Stomach (tissue), 8 donors: ENCODE measurements at regions not wholly inside any gene's neighbourhood (a gene's known extent, or its start where the extent isn't known, plus 50 kb on each side); places are given as distances from the start of the nearest gene placed in this dataset.

Experiments
- DNase-seq, 2 donors: peaks; one replicate each; pipeline versions ENCODE4 v3.0.0 to v3.0.0-alpha.2; 2013 to 2019
- H3K27ac ChIP-seq, 5 donors: fragments of 200-600 bp in 4 of 5; sonication (generic) in 4 of 5; one replicate each; pipeline ENCODE4 v1.5.1; 2013 to 2019; ENCODE audit warnings: mild to moderate bottlenecking in 1 of 5, moderate library complexity in 1 of 5
- H3K27me3 ChIP-seq, 3 donors: fragments of 200-600 bp; sonication (generic); one replicate each; pipeline ENCODE4 v1.5.1; 2017 to 2019; ENCODE audit warnings: mixed run types in 1 of 3
- H3K36me3 ChIP-seq, 4 donors: fragments of 200-600 bp; sonication (generic); 1 replicate in 3 of 4; 2 replicates in 1 of 4; pipeline ENCODE4 v1.5.1; 2016 to 2019
- H3K4me1 ChIP-seq, 4 donors: fragments of 200-600 bp; sonication (generic); one replicate each; pipeline ENCODE4 v1.5.1; 2016 to 2019
- H3K4me3 ChIP-seq, 4 donors: fragments of 200-600 bp; sonication (generic) in 3 of 4; one replicate each; pipeline ENCODE4 v1.5.1; 2016 to 2019; ENCODE audit warnings: mild to moderate bottlenecking in 1 of 4
- H3K9me3 ChIP-seq, 4 donors: fragments of 200-600 bp; sonication (generic); one replicate each; pipeline ENCODE4 v1.5.1; 2016 to 2019
- CTCF ChIP-seq, 7 experiments: fragments of 450-650 bp in 4 of 7; fragments of 200-600 bp in 3 of 7; sonication (generic) in 3 of 7; IDR thresholded peaks; one replicate each; pipeline ENCODE4 v1.5.1; 2016 to 2019; ENCODE audit warnings: antibody characterized with exemption in 7 of 7, control low read depth in 2 of 7, mild to moderate bottlenecking in 1 of 7
- EP300 ChIP-seq: sonication (generic); formaldehyde crosslinking; IDR thresholded peaks from one replicate; pipeline ENCODE4 v1.6.1; 2017; ENCODE audit warnings: antibody characterized with exemption
- POLR2A ChIP-seq, 4 donors: fragments of 450-650 bp; IDR thresholded peaks; one replicate each; pipeline ENCODE4 v1.6.1; 2016; ENCODE audit warnings: antibody characterized with exemption in 4 of 4, control low read depth in 2 of 4, mild to moderate bottlenecking in 1 of 4, moderate library complexity in 1 of 4
- POLR2AphosphoS5 ChIP-seq, 3 donors: sonication (generic); formaldehyde crosslinking; IDR thresholded peaks; one replicate each; pipeline ENCODE4 v1.6.1; 2016; ENCODE audit warnings: antibody characterized with exemption in 3 of 3
- WGBS, 5 donors: extraction: QIAGEN DNeasy Blood & Tissue Kit in 3 of 5; methylation state at CpG; one replicate each; pipeline versions ENCODE4 v1.1.5 to v1.1.7; 2013 to 2018; 5-methylcytosine and 5-hydroxymethylcytosine counted together
- intact Hi-C: fragments of 100-400 bp; cut with DNase I; formaldehyde crosslinking; loops from one replicate; pipeline ENCODE4 v1.15.1; 2023; ENCODE audit warnings: low total_unique reads
- donor health status: healthy with polysubstance abuse.
- donor health status: Bipolar disorder and iron deficiency.
- donor health status: healthy.

- WGBS, 5 donors, result 72 to 97% (median 89%) methylated on average over 1 of the region's 1 CpG
- TF ChIP-seq POLR2A (IDR thresholded peaks at IDR 0.05), result no peak
- TF ChIP-seq EP300, result no peak
- no peak for TF ChIP-seq CTCF (IDR thresholded peaks at IDR 0.05)
- TF ChIP-seq POLR2AphosphoS5 (IDR thresholded peaks at IDR 0.05), result no peak
- intact Hi-C loops, result no loop called here
Observed at GRCh38 chr4:57364255-57364654, 254.1 kb upstream of the IGFBP7 start.

GRCh38 chr4:57363346-57363745, 253.2 kb upstream of the IGFBP7 start:
- Histone ChIP-seq H3K27ac (no peak overlapping the region), H3K36me3 (no peaks in the 10 kb centered on the region), H3K4me1 (no peaks in the 10 kb centered on the region), H3K27me3 (no peaks in the 10 kb centered on the region), H3K9me3 (no peaks in the 10 kb centered on the region), H3K4me3 (no peak overlapping the region)
- intact Hi-C loops, result no loop called here
- 40 to 53% (median 45%) methylated on average over 1 of the region's 1 CpG for WGBS, 5 donors
- TF ChIP-seq EP300, result no peak
- TF ChIP-seq POLR2A (IDR thresholded peaks at IDR 0.05), result no peak
- no peak for TF ChIP-seq CTCF (IDR thresholded peaks at IDR 0.05)
- TF ChIP-seq POLR2AphosphoS5 (IDR thresholded peaks at IDR 0.05), result no peak
- no peak for DNase-seq

More at GRCh38 chr4:57364255-57364654, 254.1 kb upstream of the IGFBP7 start:
- Histone ChIP-seq H3K27ac (no peak overlapping the region), H3K36me3 (no peaks in the 10 kb centered on the region), H3K27me3 (no peaks in the 10 kb centered on the region), H3K4me1 (no peaks in the 10 kb centered on the region), H3K9me3 (no peaks in the 10 kb centered on the region), H3K4me3 (no peak overlapping the region)
- DNase-seq, result no peak

- no peak for DNase-seq
- H3K4me1 ChIP-seq, result no peaks in the 10 kb centered on the region
- H3K36me3 ChIP-seq, result no peaks in the 10 kb centered on the region
- intact Hi-C loops, result no loop called here
- TF ChIP-seq EP300 (no peak), POLR2AphosphoS5 (IDR thresholded peaks at IDR 0.05) (no peak), CTCF (IDR thresholded peaks at IDR 0.05) (no peak), POLR2A (IDR thresholded peaks at IDR 0.05) (no peak)
- no peak overlapping the region for H3K27ac ChIP-seq
- H3K4me3 ChIP-seq, result no peak overlapping the region
- 67 to 84% (median 76%) methylated on average over 2 of the region's 2 CpGs for WGBS, 5 donors
- H3K27me3 ChIP-seq, result no peaks in the 10 kb centered on the region
- no peaks in the 10 kb centered on the region for H3K9me3 ChIP-seq
Observed at GRCh38 chr4:57360681-57361080, 250.5 kb upstream of the IGFBP7 start.

GRCh38 chr4:57355101-57355665, 245.0 kb upstream of the IGFBP7 start:
- 60 to 70% (median 65%) methylated on average over 4 of the region's 4 CpGs for WGBS, 5 donors
- DNase-seq, result no peak

GRCh38 chr4:57351731-57352130, 241.5 kb upstream of the IGFBP7 start:
- Histone ChIP-seq H3K27ac (no peak overlapping the region), H3K4me3 (no peak overlapping the region), H3K27me3 (no peaks in the 10 kb centered on the region), H3K9me3 (no peaks in the 10 kb centered on the region), H3K4me1 (no peaks in the 10 kb centered on the region), H3K36me3 (no peaks in the 10 kb centered on the region)
- intact Hi-C loops, result no loop called here
- 71 to 86% (median 81%) methylated on average over 1 of the region's 1 CpG for WGBS, 5 donors
- TF ChIP-seq CTCF (IDR thresholded peaks at IDR 0.05) (no peak), POLR2A (IDR thresholded peaks at IDR 0.05) (no peak), EP300 (no peak), POLR2AphosphoS5 (IDR thresholded peaks at IDR 0.05) (no peak)
- no peak for DNase-seq

More at GRCh38 chr4:57355101-57355665, 245.0 kb upstream of the IGFBP7 start:
- no peaks in the 10 kb centered on the region for H3K36me3 ChIP-seq
- H3K9me3 ChIP-seq, result no peaks in the 10 kb centered on the region
- no peaks in the 10 kb centered on the region for H3K27me3 ChIP-seq
- no peak overlapping the region for H3K27ac ChIP-seq
- H3K4me1 ChIP-seq, result no peaks in the 10 kb centered on the region
- H3K4me3 ChIP-seq, result no peak overlapping the region
- no peak for TF ChIP-seq EP300
- no peak for TF ChIP-seq POLR2AphosphoS5 (IDR thresholded peaks at IDR 0.05)
- no peak for TF ChIP-seq POLR2A (IDR thresholded peaks at IDR 0.05)
- intact Hi-C loops, result no loop called here
